D721Med (cell line): ENCODE measurements at regions not wholly inside any gene's neighbourhood (a gene's known extent, or its start where the extent isn't known, plus 50 kb on each side); places are given as distances from the start of the nearest gene placed in this dataset.

Experiments used
- DNase-seq: peaks from one replicate; pipeline ENCODE4 v3.0.0; 2011; ENCODE audit warnings: low spot score; ENCODE audit not compliant: insufficient read length
- FAIRE-seq: peaks from 2 replicates; lab custom pipeline; 2011; peaks lifted over from hg19 to GRCh38; lab: Jason Lieb, UNC
- CTCF ChIP-seq: IDR thresholded peaks from 2 replicates; pipeline ENCODE4 v1.5.1; 2012; ENCODE audit warnings: mild to moderate bottlenecking, control low read depth; ENCODE audit not compliant: insufficient read depth; ENCODE audit errors: missing control alignments

- no peak for DNase-seq
- TF ChIP-seq CTCF, result no peak
- no peak for FAIRE-seq
Observed at GRCh38 chr6:28725274-28725809, 198.4 kb downstream of the TRIM27 start.

DNA sequence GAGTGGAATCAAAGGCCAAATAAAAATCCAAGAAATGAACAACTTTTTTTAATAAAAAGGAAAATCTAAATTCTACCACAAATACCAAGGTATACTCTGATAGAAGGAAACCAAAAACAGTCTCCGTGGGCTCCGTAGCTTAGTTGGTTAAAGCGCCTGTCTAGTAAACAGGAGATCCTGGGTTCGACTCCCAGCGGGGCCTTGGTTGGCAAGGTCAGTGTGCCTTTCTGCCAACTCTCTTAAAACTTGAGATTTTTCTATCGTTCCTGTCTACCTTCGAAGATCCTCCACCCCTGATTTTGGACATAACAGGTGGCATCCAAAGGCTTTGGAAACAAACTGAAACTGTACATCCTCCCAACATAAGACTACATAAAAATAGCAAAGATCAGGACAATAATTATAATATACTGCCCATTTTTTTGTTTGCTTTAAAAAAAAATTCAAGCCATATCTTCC is 197.9 kb downstream of the TRIM27 start:
- DNase-seq (no peak), FAIRE-seq (no peak)
- no peak for TF ChIP-seq CTCF

- no peak for TF ChIP-seq CTCF
- DNase-seq (no peak), FAIRE-seq (no peak)
Observed at GRCh38 chr6:28726569-28727309, 197.0 kb downstream of the TRIM27 start.

DNA sequence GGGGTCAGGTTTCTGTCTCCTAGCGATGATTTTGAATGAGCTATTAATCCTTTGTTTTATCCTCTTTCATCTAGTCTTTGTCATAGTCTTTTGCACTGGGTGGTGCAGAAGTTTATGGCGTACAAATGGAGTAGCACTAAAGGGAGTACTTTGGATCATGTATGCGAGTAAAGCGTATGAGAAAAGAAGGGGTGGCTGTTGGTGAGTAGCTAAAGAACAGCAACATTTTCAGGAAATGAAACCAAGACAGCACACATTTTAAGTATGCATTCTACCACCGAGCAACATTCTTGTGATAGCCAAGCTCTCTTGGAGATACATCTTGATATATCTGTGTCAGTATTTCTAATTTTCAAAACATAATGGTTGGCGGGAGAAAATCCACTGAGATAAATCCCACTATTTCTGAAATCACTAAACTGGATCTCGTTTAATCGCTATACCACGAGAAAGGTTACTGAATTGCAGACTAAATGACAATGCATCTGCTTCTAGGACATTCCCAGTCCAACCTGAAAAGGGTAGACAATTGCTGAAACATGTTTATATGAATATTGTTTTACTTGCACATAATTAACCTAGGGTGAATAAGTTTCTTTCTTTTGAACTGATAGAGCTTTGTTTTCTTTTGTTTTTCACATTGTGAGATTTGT is 196.1 kb downstream of the TRIM27 start:
- no peak for TF ChIP-seq CTCF
- FAIRE-seq, result no peak
- no peak for DNase-seq

GRCh38 chr6:28729501-28730402 is 194.0 kb downstream of the TRIM27 start:
- no peak for TF ChIP-seq CTCF
- FAIRE-seq, result no peak
- no peak for DNase-seq

GRCh38 chr6:28732052-28732451 is 191.7 kb downstream of the TRIM27 start:
- TF ChIP-seq CTCF, result no peak
- no peak for FAIRE-seq
- no peak for DNase-seq
